IMR-90 (cell line): ENCODE measurements at regions not wholly inside any gene's neighbourhood (a gene's known extent, or its start where the extent isn't known, plus 50 kb on each side); places are given as distances from the start of the nearest gene placed in this dataset.

Experiments
- ATAC-seq: fragments of 200-7000 bp; cut with Tn5 transposase; 2 replicates; pipeline ENCODE4 v1.9.1; 2020; ENCODE audit warnings: low read depth, mild to moderate bottlenecking, moderate library complexity
- BruUV-seq: library from RNA; stranded (reverse); fragments of 400-500 nt; replicated peaks from 2 replicates; lab custom pipeline; 2021; lab: Mats Ljungman, UMichigan
- CTCF ChIA-PET: fragments of 300-600 bp; formaldehyde crosslinking; extraction: SDS; loops from one replicate; lab custom pipeline; 2021; ENCODE audit warnings: antibody characterized with exemption; lab: Yijun Ruan, JAX
- POLR2A ChIA-PET: fragments of 300-600 bp; sonication (Branson Sonifier 250); formaldehyde crosslinking; loops from one replicate; lab custom pipeline; 2022; ENCODE audit warnings: antibody characterized with exemption; ENCODE audit not compliant: unreplicated experiment; lab: Charles Lee
- DNase-seq: peaks from one replicate; pipeline ENCODE4 v3.0.0; 2013
- H2AFZ ChIP-seq: replicated peaks from 2 replicates; pipeline ENCODE3; 2013; ENCODE audit warnings: low read length, mild to moderate bottlenecking; ENCODE audit not compliant: poor library complexity
- H2AK5ac ChIP-seq: 2 replicates; pipeline ENCODE4 v1.6.1; 2013; ENCODE audit warnings: low read depth, low read length, inconsistent platforms
- H2AK9ac ChIP-seq: replicated peaks from 2 replicates; pipeline ENCODE3; 2013; ENCODE audit warnings: mild to moderate bottlenecking, low read depth, low read length, moderate library complexity; ENCODE audit not compliant: poor library complexity
- H2BK120ac ChIP-seq: 2 replicates; pipeline ENCODE4 v1.6.1; 2013; ENCODE audit warnings: low read depth, low read length, inconsistent platforms
- H2BK15ac ChIP-seq: 3 replicates; pipeline ENCODE4 v1.6.1; 2013; ENCODE audit warnings: low read depth, low read length, inconsistent platforms
- H2BK20ac ChIP-seq: 2 replicates; pipeline ENCODE4 v1.6.1; 2013; ENCODE audit warnings: low read depth, mild to moderate bottlenecking, inconsistent platforms, low read length, moderate library complexity
- H2BK5ac ChIP-seq: 2 replicates; pipeline ENCODE4 v1.6.1; 2013; ENCODE audit warnings: mild to moderate bottlenecking, low read depth, low read length, inconsistent platforms; ENCODE audit not compliant: poor library complexity, severe bottlenecking
- H3K14ac ChIP-seq: replicated peaks from 2 replicates; pipeline ENCODE4 v1.6.1; 2013; ENCODE audit warnings: low read depth, low read length, inconsistent platforms
- H3K18ac ChIP-seq: 2 replicates; pipeline ENCODE4 v1.6.1; 2013; ENCODE audit warnings: low read depth, low read length, control low read depth
- H3K23ac ChIP-seq: 2 replicates; pipeline ENCODE4 v1.6.1; 2013; ENCODE audit warnings: low read depth, low read length, inconsistent platforms
- H3K27ac ChIP-seq: 2 replicates; pipeline ENCODE4 v1.5.1; 2013; ENCODE audit warnings: mild to moderate bottlenecking, control low read depth, low read length; ENCODE audit not compliant: insufficient read depth
- H3K27me3 ChIP-seq: 2 replicates; pipeline ENCODE4 v1.6.1; 2013; ENCODE audit warnings: low read length; ENCODE audit not compliant: control insufficient read depth, insufficient read depth
- H3K36me3 ChIP-seq: 2 replicates; pipeline ENCODE4 v1.6.1; 2013; ENCODE audit warnings: low read length, mixed read lengths; ENCODE audit not compliant: control insufficient read depth, insufficient read depth
- H3K4ac ChIP-seq: 2 replicates; pipeline ENCODE4 v1.6.1; 2013; ENCODE audit warnings: low read depth, low read length, inconsistent platforms
- H3K4me1 ChIP-seq: 2 replicates; pipeline ENCODE4 v1.6.1; 2013; ENCODE audit warnings: low read length, mixed read lengths; ENCODE audit not compliant: control insufficient read depth, insufficient read depth
- H3K4me2 ChIP-seq: 2 replicates; pipeline ENCODE4 v1.6.1; 2013; ENCODE audit warnings: low read depth, mild to moderate bottlenecking, control low read depth, low read length, moderate library complexity
- H3K4me3 ChIP-seq: 2 replicates; pipeline ENCODE4 v1.5.1; 2013; ENCODE audit warnings: low read depth, mild to moderate bottlenecking, control low read depth, low read length, moderate library complexity; ENCODE audit not compliant: insufficient read depth
- H3K56ac ChIP-seq: 2 replicates; pipeline ENCODE4 v1.6.1; 2013; ENCODE audit warnings: low read length, inconsistent platforms; ENCODE audit not compliant: insufficient read depth; ENCODE audit errors: extremely low read depth
- H3K79me1 ChIP-seq, 2 experiments: 2 replicates each; pipeline ENCODE4 v1.6.1; 2013; ENCODE audit warnings: low read length in 2 of 2, inconsistent platforms in 1 of 2, low read depth in 1 of 2
- H3K9ac ChIP-seq: 2 replicates; pipeline ENCODE4 v1.6.1; 2013; ENCODE audit warnings: low read depth, low read length, control low read depth
- H3K9me1 ChIP-seq: 2 replicates; pipeline ENCODE4 v1.6.1; 2013; ENCODE audit warnings: low read length, inconsistent platforms; ENCODE audit not compliant: insufficient read depth
- H3K9me3 ChIP-seq: 2 replicates; pipeline ENCODE4 v1.6.1; 2013; ENCODE audit warnings: low read length; ENCODE audit not compliant: control insufficient read depth, insufficient read depth
- H4K20me1 ChIP-seq: 2 replicates; pipeline ENCODE4 v1.6.1; 2013; ENCODE audit warnings: low read length, inconsistent platforms; ENCODE audit not compliant: insufficient read depth
- H4K5ac ChIP-seq: 2 replicates; pipeline ENCODE4 v1.6.1; 2013; ENCODE audit warnings: mild to moderate bottlenecking, low read depth, low read length, control low read depth
- H4K8ac ChIP-seq, 2 experiments: 2 replicates each; pipeline ENCODE4 v1.6.1; 2013; ENCODE audit warnings: low read depth in 2 of 2, low read length in 2 of 2, control low read depth in 1 of 2, inconsistent platforms in 1 of 2
- H4K91ac ChIP-seq: 2 replicates; pipeline ENCODE4 v1.6.1; 2013; ENCODE audit warnings: low read depth, low read length, inconsistent platforms; ENCODE audit not compliant: insufficient read depth
- CEBPB ChIP-seq: IDR thresholded peaks from 2 replicates; pipeline ENCODE4 v1.6.1; 2012; ENCODE audit warnings: low read depth, low read length, improper control_type of control experiment
- SMC3 ChIP-seq: fragments of 150-350 bp; IDR thresholded peaks from 2 replicates; pipeline ENCODE4 v1.6.1; 2016; ENCODE audit warnings: low read depth, mild to moderate bottlenecking, antibody characterized with exemption, low read length, moderate library complexity
- dilution Hi-C: fragments of 300-500 bp; cut with HindIII; formaldehyde crosslinking; loops from one replicate; pipeline ENCODE4 v1.14.3; 2018; ENCODE audit warnings: low sequenced_read_pairs; ENCODE audit not compliant: unreplicated experiment
- in situ Hi-C: fragments of 300-500 bp; cut with MboI; formaldehyde crosslinking; loops from 3 replicates; pipeline ENCODE4 v1.14.3; 2019; ENCODE audit warnings: low sequenced_read_pairs, inconsistent platforms, mixed read lengths
- intact Hi-C: fragments of 100-400 bp; cut with micrococcal nuclease; formaldehyde crosslinking; loops from 2 replicates; pipeline ENCODE4 v1.10.0; 2022

- Histone ChIP-seq H2BK15ac (no peak overlapping the region), H3K27ac (no peak overlapping the region), H3K36me3 (no peaks in the 10 kb centered on the region), H2AFZ (no peak overlapping the region), H3K4ac (no peak overlapping the region), H3K4me3 (no peak overlapping the region), H3K9ac (no peak overlapping the region), H3K79me1 (no peaks in the 10 kb centered on the region), H4K5ac (no peak overlapping the region; the same call in 1 of the 2 replicates), H3K4me2 (no peak overlapping the region), H3K56ac (no peak overlapping the region), H4K8ac (no peak overlapping the region), H3K23ac (no peak overlapping the region), H3K4me1 (peaks cover 21% of the 10 kb centered on the region), H2BK120ac (no peak overlapping the region), H4K20me1 (no peaks in the 10 kb centered on the region), H3K27me3 (no peaks in the 10 kb centered on the region), H3K14ac (no peak overlapping the region), H3K9me3 (peaks cover 3% of the 10 kb centered on the region; the same call in 1 of the 2 replicates), H4K91ac (no peak overlapping the region), H2BK5ac (no peak overlapping the region), H2AK5ac (no peak overlapping the region), H3K9me1 (peaks cover 10% of the 10 kb centered on the region), H3K18ac (no peak overlapping the region), H2BK20ac (no peak overlapping the region), H2AK9ac (no peak overlapping the region)
- BruUV-seq, result no TSS peak
- ATAC-seq (no peak), DNase-seq (no peak)
- in situ Hi-C loops (no loop called here), intact Hi-C loops (no loop called here), dilution Hi-C loops (no loop called here)
- ChIA-PET CTCF (no interaction called here), POLR2A (no interaction called here)
- no peak for TF ChIP-seq SMC3
- TF ChIP-seq CEBPB, result peak; percentile 58
Observed at GRCh38 chr11:130778705-130779104, 137.6 kb downstream of the SNX19 start.
